GM23338 (cell line): ENCODE measurements at regions not wholly inside any gene's neighbourhood (a gene's known extent, or its start where the extent isn't known, plus 50 kb on each side); places are given as distances from the start of the nearest gene placed in this dataset.
"Not testable (repeated sequence)": the region's sequence is repeated elsewhere in the genome, so short reads cannot be mapped to it uniquely, and the experiment has no call there.

Experiments
- ATAC-seq: fragments of 200-7000 bp; cut with Tn5 transposase; 3 replicates; pipeline ENCODE4 v1.9.1; 2020
- DNase-seq: peaks from one replicate; pipeline ENCODE4 v3.0.0-alpha.2; 2015; ENCODE audit warnings: low spot score
- H2AFZ ChIP-seq: fragments of 200-600 bp; sonication (generic); 2 replicates; pipeline ENCODE4 v1.8.0; 2016; ENCODE audit warnings: antibody characterized with exemption, mild to moderate bottlenecking, moderate library complexity
- H3F3A ChIP-seq: fragments of 200-600 bp; sonication (generic); replicated peaks from 2 replicates; pipeline ENCODE4 v1.8.0; 2017; ENCODE audit warnings: antibody characterized with exemption, mixed run types, low read depth
- H3K27ac ChIP-seq: fragments of 200-600 bp; sonication (generic); 2 replicates; pipeline ENCODE4 v1.6.1; 2016; ENCODE audit warnings: low read depth
- H3K27me3 ChIP-seq: fragments of 200-600 bp; sonication (generic); 2 replicates; pipeline ENCODE4 v1.8.0; 2016; ENCODE audit warnings: mild to moderate bottlenecking, mixed run types, moderate library complexity; ENCODE audit not compliant: insufficient read depth
- H3K36me3 ChIP-seq: fragments of 200-600 bp; sonication (generic); 2 replicates; pipeline ENCODE4 v1.8.0; 2016; ENCODE audit warnings: mild to moderate bottlenecking; ENCODE audit not compliant: insufficient read depth
- H3K4me1 ChIP-seq: fragments of 200-600 bp; sonication (generic); 2 replicates; pipeline ENCODE4 v1.8.0; 2016; ENCODE audit warnings: mild to moderate bottlenecking, moderate library complexity; ENCODE audit not compliant: insufficient read depth
- H3K4me2 ChIP-seq: fragments of 200-600 bp; sonication (generic); 2 replicates; pipeline ENCODE4 v1.7.1; 2017; ENCODE audit warnings: mixed run types
- H3K4me3 ChIP-seq: fragments of 200-600 bp; sonication (generic); 2 replicates; pipeline ENCODE4 v1.6.1; 2016; ENCODE audit warnings: mixed run types
- H3K79me2 ChIP-seq: fragments of 200-600 bp; sonication (generic); replicated peaks from 2 replicates; pipeline ENCODE4 v1.8.0; 2017; ENCODE audit warnings: mild to moderate bottlenecking; ENCODE audit not compliant: insufficient read depth
- H3K9me2 ChIP-seq: fragments of 200-600 bp; sonication (generic); 2 replicates; pipeline ENCODE4 v1.8.0; 2017; ENCODE audit not compliant: insufficient read depth
- H4K20me1 ChIP-seq: fragments of 200-600 bp; sonication (generic); replicated peaks from 2 replicates; pipeline ENCODE4 v1.8.0; 2017; ENCODE audit warnings: mild to moderate bottlenecking; ENCODE audit not compliant: insufficient read depth
- H3K27ac Mint-ChIP-seq: 2 replicates; pipeline ENCODE4 v1.8.0; 2020; ENCODE audit warnings: inconsistent platforms, mild to moderate bottlenecking, moderate library complexity, mixed read lengths
- H3K27me3 Mint-ChIP-seq: 3 replicates; pipeline ENCODE4 v1.8.0; 2022; ENCODE audit warnings: low read depth, mild to moderate bottlenecking, moderate library complexity, mixed read lengths, inconsistent platforms; ENCODE audit not compliant: insufficient read depth, poor library complexity
- H3K36me3 Mint-ChIP-seq: 3 replicates; pipeline ENCODE4 v1.8.0; 2021; ENCODE audit warnings: low read depth, mild to moderate bottlenecking, inconsistent platforms, moderate library complexity, mixed read lengths
- H3K4me1 Mint-ChIP-seq: 3 replicates; pipeline ENCODE4 v1.8.0; 2020; ENCODE audit warnings: mild to moderate bottlenecking, inconsistent platforms, mixed read lengths
- H3K4me3 Mint-ChIP-seq: 3 replicates; pipeline ENCODE4 v1.8.0; 2021; ENCODE audit warnings: moderate library complexity, mild to moderate bottlenecking, inconsistent platforms, mixed read lengths
- H3K9me3 Mint-ChIP-seq: 3 replicates; pipeline ENCODE4 v1.8.0; 2020; ENCODE audit warnings: moderate library complexity, mild to moderate bottlenecking, inconsistent platforms, mixed read lengths
- CREB1 ChIP-seq: fragments of 250-450 bp; sonication (Bioruptor Pico); IDR thresholded peaks from 2 replicates; pipeline ENCODE4 v1.5.0; 2020; ENCODE audit warnings: low read depth, mild to moderate bottlenecking, moderate library complexity
- EZH2 ChIP-seq: fragments of 200-600 bp; sonication (generic); IDR thresholded peaks from one replicate; pipeline ENCODE4 v1.8.0; 2017; ENCODE audit warnings: antibody characterized with exemption, mild to moderate bottlenecking, low read depth; ENCODE audit not compliant: unreplicated experiment
- EZH2phosphoT487 ChIP-seq: fragments of 200-600 bp; sonication (generic); IDR thresholded peaks from one replicate; pipeline ENCODE4 v1.8.1; 2018; ENCODE audit warnings: antibody characterized with exemption; ENCODE audit not compliant: unreplicated experiment
- JUNB ChIP-seq: IDR thresholded peaks from one replicate; pipeline ENCODE4 v1.6.1; 2016; ENCODE audit warnings: antibody characterized with exemption; ENCODE audit not compliant: unreplicated experiment
- NANOG ChIP-seq: IDR thresholded peaks from 2 replicates; pipeline ENCODE4 v1.6.1; 2016; ENCODE audit warnings: antibody characterized with exemption, borderline replicate concordance
- POLR2AphosphoS5 ChIP-seq: IDR thresholded peaks from 2 replicates; pipeline ENCODE4 v1.6.1; 2016; ENCODE audit warnings: antibody characterized with exemption, low read depth
- REST ChIP-seq: IDR thresholded peaks from one replicate; pipeline ENCODE4 v1.6.1; 2018; ENCODE audit warnings: antibody characterized with exemption; ENCODE audit not compliant: unreplicated experiment
- STAT1 ChIP-seq: IDR thresholded peaks from one replicate; pipeline ENCODE4 v1.6.1; 2016; ENCODE audit warnings: antibody characterized with exemption; ENCODE audit not compliant: unreplicated experiment
- ZNF114 ChIP-seq: fragments of 250-450 bp; sonication (Bioruptor Pico); IDR thresholded peaks from 2 replicates; pipeline ENCODE4 v1.5.0; 2020; ENCODE audit warnings: mild to moderate bottlenecking, moderate library complexity
- ZNF331 ChIP-seq: fragments of 250-450 bp; sonication (Bioruptor Pico); IDR thresholded peaks from 2 replicates; pipeline ENCODE4 v1.5.0; 2020; ENCODE audit warnings: low read depth, mild to moderate bottlenecking, moderate library complexity
- ZNF462 ChIP-seq: fragments of 250-450 bp; sonication (Bioruptor Pico); IDR thresholded peaks from 2 replicates; pipeline ENCODE4 v1.5.0; 2020; ENCODE audit warnings: mild to moderate bottlenecking, moderate library complexity
- TF ChIP-seq, protein P1 (sequence below), 2 experiments: fragments of 200-600 bp in 1 of 2; sonication (generic) in 1 of 2; conservative IDR thresholded peaks; 2 replicates each; pipeline versions ENCODE4 v1.5.1 to v1.6.1; 2016 to 2017; ENCODE audit warnings: antibody characterized with exemption in 2 of 2, low read depth in 2 of 2, mild to moderate bottlenecking in 2 of 2, moderate library complexity in 1 of 2

- Mint-ChIP-seq H3K27me3 (no peaks in the 10 kb centered on the region), H3K4me3 (no peak overlapping the region), H3K36me3 (no peaks in the 10 kb centered on the region), H3K4me1 (no peaks in the 10 kb centered on the region), H3K27ac (no peak overlapping the region), H3K9me3 (no peaks in the 10 kb centered on the region; the same call in 2 of the 3 replicates)
- Histone ChIP-seq H3K27ac (no peak overlapping the region), H3K27me3 (no peaks in the 10 kb centered on the region), H3K79me2 (no peaks in the 10 kb centered on the region), H3K9me2 (no peaks in the 10 kb centered on the region), H3F3A (no peaks in the 10 kb centered on the region), H3K4me1 (no peaks in the 10 kb centered on the region), H3K4me3 (no peak overlapping the region), H3K36me3 (no peaks in the 10 kb centered on the region), H3K4me2 (no peak overlapping the region), H4K20me1 (0 out of 2 replicates have a peak, but pooled peaks cover 4% of the 10 kb centered on the region), H2AFZ (no peak overlapping the region)
- DNase-seq = no peak
- no peak for ATAC-seq
- no peak for TF ChIP-seq ZNF114 (CRISPR knock-in tag)
- no peak for TF ChIP-seq EZH2
- no peak for TF ChIP-seq CREB1 (CRISPR knock-in tag)
- no peak for TF ChIP-seq EZH2phosphoT487
- no peak for TF ChIP-seq REST
- no peak for TF ChIP-seq JUNB
- no peak for TF ChIP-seq NANOG
- TF ChIP-seq STAT1 = no peak
- no peak for TF ChIP-seq POLR2AphosphoS5
- TF ChIP-seq, protein P1, sequence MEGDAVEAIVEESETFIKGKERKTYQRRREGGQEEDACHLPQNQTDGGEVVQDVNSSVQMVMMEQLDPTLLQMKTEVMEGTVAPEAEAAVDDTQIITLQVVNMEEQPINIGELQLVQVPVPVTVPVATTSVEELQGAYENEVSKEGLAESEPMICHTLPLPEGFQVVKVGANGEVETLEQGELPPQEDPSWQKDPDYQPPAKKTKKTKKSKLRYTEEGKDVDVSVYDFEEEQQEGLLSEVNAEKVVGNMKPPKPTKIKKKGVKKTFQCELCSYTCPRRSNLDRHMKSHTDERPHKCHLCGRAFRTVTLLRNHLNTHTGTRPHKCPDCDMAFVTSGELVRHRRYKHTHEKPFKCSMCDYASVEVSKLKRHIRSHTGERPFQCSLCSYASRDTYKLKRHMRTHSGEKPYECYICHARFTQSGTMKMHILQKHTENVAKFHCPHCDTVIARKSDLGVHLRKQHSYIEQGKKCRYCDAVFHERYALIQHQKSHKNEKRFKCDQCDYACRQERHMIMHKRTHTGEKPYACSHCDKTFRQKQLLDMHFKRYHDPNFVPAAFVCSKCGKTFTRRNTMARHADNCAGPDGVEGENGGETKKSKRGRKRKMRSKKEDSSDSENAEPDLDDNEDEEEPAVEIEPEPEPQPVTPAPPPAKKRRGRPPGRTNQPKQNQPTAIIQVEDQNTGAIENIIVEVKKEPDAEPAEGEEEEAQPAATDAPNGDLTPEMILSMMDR (conservative IDR thresholded peaks at IDR 0.05; ENCODE audit: low read depth in 2 of 2) = no peak
- TF ChIP-seq ZNF331 (CRISPR knock-in tag) = no peak
- TF ChIP-seq ZNF462 (CRISPR knock-in tag) = no peak
Observed at GRCh38 chr5:99045871-99046270, 117.1 kb upstream of the CHD1 start.

- not testable (repeated sequence) for H3K4me1 Mint-ChIP-seq, H3K4me3 ChIP-seq, H3K9me2 ChIP-seq, H4K20me1 ChIP-seq, H3K27me3 ChIP-seq, H3K27ac ChIP-seq, H3K36me3 Mint-ChIP-seq, H3K36me3 ChIP-seq, ATAC-seq, H3K4me1 ChIP-seq, H2AFZ ChIP-seq, H3K27ac Mint-ChIP-seq, H3K4me2 ChIP-seq, H3F3A ChIP-seq, H3K4me3 Mint-ChIP-seq, H3K9me3 Mint-ChIP-seq, H3K79me2 ChIP-seq, DNase-seq, H3K27me3 Mint-ChIP-seq
Observed at GRCh38 chr5:99043257-99043656, 114.5 kb upstream of the CHD1 start.
